Smooth muscle cell (in vitro differentiated cells): ENCODE measurements at regions not wholly inside any gene's neighbourhood (a gene's known extent, or its start where the extent isn't known, plus 50 kb on each side); places are given as distances from the start of the nearest gene placed in this dataset.

ENCODE experiments used
- DNase-seq: peaks from one replicate; lab custom pipeline; 2025; ENCODE audit not compliant: unreplicated experiment; lab: John Stamatoyannopoulos, UW
- H2AFZ ChIP-seq: fragments of 200-600 bp; sonication (generic); 2 replicates; pipeline ENCODE4 v1.6.0; 2016; ENCODE audit warnings: antibody characterized with exemption, low read depth, mild to moderate bottlenecking
- H3F3A ChIP-seq: fragments of 200-600 bp; sonication (generic); 2 replicates; pipeline ENCODE4 v1.6.0; 2017; ENCODE audit warnings: antibody characterized with exemption, low read depth
- H3K27ac ChIP-seq: fragments of 200-600 bp; sonication (generic); 2 replicates; pipeline ENCODE4 v1.5.1; 2016; ENCODE audit warnings: low read depth, mild to moderate bottlenecking
- H3K27me3 ChIP-seq: fragments of 200-600 bp; sonication (generic); 2 replicates; pipeline ENCODE4 v1.6.1; 2016; ENCODE audit warnings: low read depth, mild to moderate bottlenecking
- H3K36me3 ChIP-seq: fragments of 200-600 bp; sonication (generic); 2 replicates; pipeline ENCODE4 v1.5.1; 2016; ENCODE audit warnings: low read depth
- H3K4me1 ChIP-seq: fragments of 200-600 bp; sonication (generic); 2 replicates; pipeline ENCODE4 v1.5.1; 2016; ENCODE audit warnings: low read depth
- H3K4me2 ChIP-seq: fragments of 200-600 bp; sonication (generic); 2 replicates; pipeline ENCODE4 v1.6.0; 2016; ENCODE audit warnings: mild to moderate bottlenecking
- H3K4me3 ChIP-seq: fragments of 200-600 bp; sonication (generic); 2 replicates; pipeline ENCODE4 v1.5.1; 2016; ENCODE audit warnings: mild to moderate bottlenecking
- H3K79me2 ChIP-seq: fragments of 200-600 bp; sonication (generic); 2 replicates; pipeline ENCODE4 v1.6.0; 2016; ENCODE audit warnings: low read depth, mild to moderate bottlenecking
- H3K9ac ChIP-seq: fragments of 200-600 bp; sonication (generic); 2 replicates; pipeline ENCODE4 v1.6.0; 2016; ENCODE audit warnings: low read depth
- H3K9me3 ChIP-seq: fragments of 200-600 bp; sonication (generic); replicated peaks from 2 replicates; pipeline ENCODE4 v1.5.1; 2016; ENCODE audit warnings: low read depth
- H4K20me1 ChIP-seq: fragments of 200-600 bp; sonication (generic); 2 replicates; pipeline ENCODE4 v1.6.0; 2016; ENCODE audit warnings: low read depth
- WGBS: methylation state at CpG from one replicate; pipeline ENCODE4 v1.1.7; 2016; ENCODE audit warnings: low lambda C conversion rate; 5-methylcytosine and 5-hydroxymethylcytosine counted together
- TF ChIP-seq, protein P1 (sequence below): fragments of 200-600 bp; sonication (generic); IDR thresholded peaks from 2 replicates; pipeline ENCODE4 v1.5.1; 2017; ENCODE audit warnings: borderline replicate concordance, mild to moderate bottlenecking, antibody characterized with exemption; ENCODE audit not compliant: insufficient read depth, poor library complexity, severe bottlenecking

GRCh38 chr18:42536442-42536841, 579.0 kb downstream of the RIT2 start:
- H2AFZ ChIP-seq, result no peak overlapping the region
- H3K27ac ChIP-seq, result no peak overlapping the region
- H3K36me3 ChIP-seq, result no peaks in the 10 kb centered on the region
- H3K4me2 ChIP-seq, result no peak overlapping the region
- H3K9ac ChIP-seq, result no peak overlapping the region
- DNase-seq, result no peak
- WGBS, result 44% methylated on average over 1 of the region's 1 CpG
- TF ChIP-seq, protein P1, sequence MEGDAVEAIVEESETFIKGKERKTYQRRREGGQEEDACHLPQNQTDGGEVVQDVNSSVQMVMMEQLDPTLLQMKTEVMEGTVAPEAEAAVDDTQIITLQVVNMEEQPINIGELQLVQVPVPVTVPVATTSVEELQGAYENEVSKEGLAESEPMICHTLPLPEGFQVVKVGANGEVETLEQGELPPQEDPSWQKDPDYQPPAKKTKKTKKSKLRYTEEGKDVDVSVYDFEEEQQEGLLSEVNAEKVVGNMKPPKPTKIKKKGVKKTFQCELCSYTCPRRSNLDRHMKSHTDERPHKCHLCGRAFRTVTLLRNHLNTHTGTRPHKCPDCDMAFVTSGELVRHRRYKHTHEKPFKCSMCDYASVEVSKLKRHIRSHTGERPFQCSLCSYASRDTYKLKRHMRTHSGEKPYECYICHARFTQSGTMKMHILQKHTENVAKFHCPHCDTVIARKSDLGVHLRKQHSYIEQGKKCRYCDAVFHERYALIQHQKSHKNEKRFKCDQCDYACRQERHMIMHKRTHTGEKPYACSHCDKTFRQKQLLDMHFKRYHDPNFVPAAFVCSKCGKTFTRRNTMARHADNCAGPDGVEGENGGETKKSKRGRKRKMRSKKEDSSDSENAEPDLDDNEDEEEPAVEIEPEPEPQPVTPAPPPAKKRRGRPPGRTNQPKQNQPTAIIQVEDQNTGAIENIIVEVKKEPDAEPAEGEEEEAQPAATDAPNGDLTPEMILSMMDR, result no peak
- no peaks in the 10 kb centered on the region for H4K20me1 ChIP-seq
- no peaks in the 10 kb centered on the region for H3K9me3 ChIP-seq
- no peak overlapping the region for H3K4me3 ChIP-seq
- H3K27me3 ChIP-seq, result no peaks in the 10 kb centered on the region
- no peaks in the 10 kb centered on the region for H3F3A ChIP-seq
- no peaks in the 10 kb centered on the region for H3K4me1 ChIP-seq
- no peaks in the 10 kb centered on the region for H3K79me2 ChIP-seq

DNA sequence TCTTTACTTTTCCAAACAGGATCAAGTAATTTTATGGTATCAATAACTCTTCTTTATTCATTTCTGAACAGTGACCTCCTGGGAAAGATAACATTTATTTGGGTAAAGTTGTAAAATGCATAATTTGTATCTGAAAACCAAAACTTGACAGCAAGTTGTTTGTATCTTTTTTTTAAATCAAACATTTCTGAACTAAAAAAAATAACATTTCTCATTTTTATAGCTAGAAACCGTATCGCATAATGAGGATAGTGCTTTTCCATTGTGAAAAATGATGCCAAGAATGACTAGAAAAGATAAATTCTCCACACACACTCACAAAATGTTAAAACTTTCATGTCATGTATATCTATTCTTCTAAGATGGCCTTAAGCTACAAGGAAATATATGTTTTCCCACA, 578.2 kb downstream of the RIT2 start:
- H3K36me3 ChIP-seq, result no peaks in the 10 kb centered on the region
- WGBS, result 93% methylated on average over 2 of the region's 2 CpGs
- H3F3A ChIP-seq, result no peaks in the 10 kb centered on the region
- DNase-seq, result no peak
- H3K4me3 ChIP-seq, result no peak overlapping the region
- H2AFZ ChIP-seq, result no peak overlapping the region
- TF ChIP-seq, protein P1, result no peak
- no peaks in the 10 kb centered on the region for H3K4me1 ChIP-seq
- H3K4me2 ChIP-seq, result no peak overlapping the region
- H3K27ac ChIP-seq, result no peak overlapping the region
- H3K9ac ChIP-seq, result no peak overlapping the region
- no peaks in the 10 kb centered on the region for H3K9me3 ChIP-seq
- H4K20me1 ChIP-seq, result no peaks in the 10 kb centered on the region
- H3K27me3 ChIP-seq, result no peaks in the 10 kb centered on the region
- no peaks in the 10 kb centered on the region for H3K79me2 ChIP-seq

DNA sequence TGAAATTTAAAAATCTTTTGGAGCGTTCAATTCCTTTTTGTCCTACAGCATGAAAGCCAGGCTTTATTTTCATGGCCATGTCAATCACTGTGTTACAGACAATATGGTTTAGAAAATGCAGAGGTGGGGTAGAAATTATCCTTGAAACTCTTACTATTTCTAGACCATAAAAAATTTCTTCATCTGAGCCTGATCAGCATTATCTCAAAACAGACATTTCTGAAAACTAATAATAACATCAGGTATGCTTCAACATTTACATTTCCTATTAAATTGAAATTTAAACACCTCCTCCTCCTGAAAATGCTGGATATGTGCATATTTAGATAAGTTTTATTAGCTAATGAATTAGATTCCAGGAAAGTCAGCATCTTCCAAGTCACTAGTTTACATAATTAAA, 570.6 kb downstream of the RIT2 start:
- Histone ChIP-seq H3K9me3 (no peaks in the 10 kb centered on the region), H3F3A (no peaks in the 10 kb centered on the region)
- WGBS, result 89% methylated on average over 1 of the region's 1 CpG

DNA sequence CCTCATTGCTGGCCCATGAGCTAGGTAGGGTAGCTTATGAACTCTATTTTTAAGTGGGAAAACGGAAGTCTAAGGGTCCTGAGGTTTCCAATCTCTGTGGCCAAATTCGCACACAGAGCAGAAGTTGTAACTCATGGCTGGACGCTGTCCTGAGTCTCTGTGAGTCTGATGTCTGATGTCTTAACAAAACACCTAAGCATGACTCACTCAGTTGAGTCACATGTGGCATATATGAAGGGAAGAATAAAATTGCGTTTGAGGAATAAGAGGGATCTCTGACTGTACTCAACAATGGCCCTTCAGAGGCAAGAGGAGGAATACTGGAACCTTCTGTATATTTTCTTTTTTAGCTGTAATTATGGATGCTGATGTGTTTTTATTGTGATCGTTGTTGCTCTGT, 569.7 kb downstream of the RIT2 start:
- Histone ChIP-seq H4K20me1 (no peaks in the 10 kb centered on the region), H2AFZ (no peak overlapping the region), H3K4me2 (no peak overlapping the region), H3K9me3 (no peaks in the 10 kb centered on the region), H3K9ac (no peak overlapping the region), H3F3A (no peaks in the 10 kb centered on the region), H3K36me3 (no peaks in the 10 kb centered on the region), H3K27ac (no peak overlapping the region), H3K4me1 (no peaks in the 10 kb centered on the region), H3K4me3 (no peak overlapping the region), H3K27me3 (no peaks in the 10 kb centered on the region), H3K79me2 (no peaks in the 10 kb centered on the region)
- DNase-seq, result no peak
- WGBS, result 79% methylated on average over 5 of the region's 5 CpGs
- TF ChIP-seq, protein P1, result no peak

More for the DNA sequence above, 570.6 kb downstream of the RIT2 start:
- no peaks in the 10 kb centered on the region for H3K4me1 ChIP-seq
- DNase-seq, result no peak
- H3K4me3 ChIP-seq, result no peak overlapping the region
- no peaks in the 10 kb centered on the region for H3K27me3 ChIP-seq
- H2AFZ ChIP-seq, result no peak overlapping the region
- no peaks in the 10 kb centered on the region for H3K79me2 ChIP-seq
- no peak overlapping the region for H3K27ac ChIP-seq
- H3K4me2 ChIP-seq, result no peak overlapping the region
- H3K9ac ChIP-seq, result no peak overlapping the region
- no peaks in the 10 kb centered on the region for H4K20me1 ChIP-seq
- TF ChIP-seq, protein P1, result no peak
- no peaks in the 10 kb centered on the region for H3K36me3 ChIP-seq
